GM13977 (cell line): ENCODE measurements at regions not wholly inside any gene's neighbourhood (a gene's known extent, or its start where the extent isn't known, plus 50 kb on each side); places are given as distances from the start of the nearest gene placed in this dataset.

ENCODE experiments used
- DNase-seq: peaks from one replicate; pipeline ENCODE4 v3.0.0; 2012; ENCODE audit warnings: low spot score
- CTCF ChIP-seq: IDR thresholded peaks from 2 replicates; pipeline ENCODE4 v1.5.1; 2012; ENCODE audit warnings: mild to moderate bottlenecking, control low read depth; ENCODE audit not compliant: insufficient read depth; ENCODE audit errors: extremely low read depth, missing control alignments
- in situ Hi-C: fragments of 300-500 bp; cut with MboI; formaldehyde crosslinking; loops from one replicate; pipeline ENCODE4 v1.12.0; 2022; ENCODE audit warnings: low sequenced_read_pairs, low pct_unique_long_range_greater_than_20kb, mixed read lengths, inconsistent platforms; ENCODE audit not compliant: unreplicated experiment

- TF ChIP-seq CTCF, result no peak
- in situ Hi-C loops, result no loop called here
- no peak for DNase-seq
Measured at GRCh38 chr9:89939626-89940292, 334.9 kb downstream of the GADD45G start.

DNA sequence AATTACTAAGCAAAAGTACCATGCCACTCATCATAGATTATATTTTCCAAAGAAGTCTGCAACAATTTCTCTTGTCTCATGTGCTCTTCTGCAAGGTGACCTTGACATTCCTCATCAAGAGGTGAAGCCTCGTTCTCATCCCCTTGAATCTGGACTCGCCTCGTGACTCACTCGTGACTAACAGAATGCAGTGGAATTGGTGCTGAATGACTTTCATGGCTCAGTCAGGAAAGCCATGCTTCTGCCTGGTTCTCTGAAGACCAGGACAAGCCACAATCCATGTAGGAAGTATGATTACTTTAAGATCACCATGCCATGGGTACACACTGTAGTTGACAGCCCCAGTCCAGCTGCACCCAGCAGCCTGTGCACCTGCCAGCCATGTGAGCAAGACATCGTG lies 335.8 kb downstream of the GADD45G start:
- in situ Hi-C loops, result no loop called here
- DNase-seq, result no peak
- no peak for TF ChIP-seq CTCF

DNA sequence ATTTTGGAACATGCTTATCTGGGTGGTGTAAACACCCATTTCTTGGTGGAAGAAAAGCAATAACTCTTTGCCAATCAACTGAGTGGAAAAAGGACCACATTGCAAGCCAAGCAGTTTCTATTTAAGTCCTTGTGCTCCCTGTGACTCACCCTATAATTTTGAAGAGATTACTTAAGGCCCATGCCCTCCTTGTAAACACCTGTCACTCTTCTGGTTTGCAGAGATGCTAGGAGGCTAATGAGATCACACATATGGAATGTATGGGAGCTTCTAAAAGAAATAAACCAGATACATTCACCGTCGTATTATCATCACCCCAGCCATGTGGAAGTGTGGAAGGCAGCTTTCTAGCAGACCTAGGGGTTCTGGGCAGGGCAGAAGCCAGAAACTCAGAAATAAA lies 337.1 kb downstream of the GADD45G start:
- in situ Hi-C loops, result no loop called here
- TF ChIP-seq CTCF, result no peak
- DNase-seq, result no peak

GRCh38 chr9:89942643-89943042 lies 337.8 kb downstream of the GADD45G start:
- no peak for TF ChIP-seq CTCF
- in situ Hi-C loops, result no loop called here
- no peak for DNase-seq

GRCh38 chr9:89943309-89943708 lies 338.5 kb downstream of the GADD45G start:
- in situ Hi-C loops, result no loop called here
- no peak for DNase-seq
- no peak for TF ChIP-seq CTCF

- in situ Hi-C loops, result no loop called here
- no peak for DNase-seq
- no peak for TF ChIP-seq CTCF
Measured at GRCh38 chr9:89943728-89944127, 338.9 kb downstream of the GADD45G start.
